ENCODE measurements at regions not wholly inside any gene's neighbourhood (a gene's known extent, or its start where the extent isn't known, plus 50 kb on each side); places are given as distances from the start of the nearest gene placed in this dataset.
"Not testable (repeated sequence)": the region's sequence is repeated elsewhere in the genome, so short reads cannot be mapped to it uniquely, and the experiment has no call there.

DNA sequence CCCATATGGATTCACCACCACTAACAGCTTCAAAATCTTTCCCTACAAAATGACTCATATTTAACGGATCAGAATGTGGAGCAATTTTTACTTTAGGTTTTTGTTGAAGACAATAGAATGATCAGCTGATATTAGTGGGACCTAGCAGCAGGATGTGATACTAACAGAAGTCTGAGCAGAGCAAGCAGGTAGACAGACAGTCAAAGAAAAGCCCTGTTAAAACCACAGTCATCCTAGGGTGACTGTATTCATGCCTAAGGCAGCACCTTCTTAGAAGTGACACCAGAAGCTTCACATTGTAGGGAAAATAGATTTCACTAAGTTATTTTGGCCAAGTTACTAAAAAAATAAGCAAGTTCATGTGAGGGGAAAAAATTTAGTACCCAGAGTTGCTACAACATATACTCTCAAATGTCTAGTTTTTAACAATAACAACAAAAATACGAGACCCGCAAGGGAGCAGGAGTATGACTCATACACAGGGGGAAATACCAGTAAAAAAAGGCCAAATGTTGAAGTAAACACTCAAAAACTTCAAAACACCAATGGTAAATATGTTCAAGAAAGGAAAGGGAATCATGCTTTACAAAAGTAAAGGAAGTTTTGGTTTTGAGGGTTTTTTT lies 590.9 kb downstream of the EPHA3 start:
- DNase-seq (ENCODE audit: insufficient read length) (no peak), FAIRE-seq (no peak)
- TF ChIP-seq POLR2AphosphoS5 (IDR thresholded peaks at IDR 0.05; ENCODE audit: low read depth, low read length) (no peak), POLR2A (IDR thresholded peaks at IDR 0.05; ENCODE audit: low read depth, low read length) (no peak), TAF1 (IDR thresholded peaks at IDR 0.05; ENCODE audit: borderline replicate concordance, low read depth, low read length) (no peak)

DNA sequence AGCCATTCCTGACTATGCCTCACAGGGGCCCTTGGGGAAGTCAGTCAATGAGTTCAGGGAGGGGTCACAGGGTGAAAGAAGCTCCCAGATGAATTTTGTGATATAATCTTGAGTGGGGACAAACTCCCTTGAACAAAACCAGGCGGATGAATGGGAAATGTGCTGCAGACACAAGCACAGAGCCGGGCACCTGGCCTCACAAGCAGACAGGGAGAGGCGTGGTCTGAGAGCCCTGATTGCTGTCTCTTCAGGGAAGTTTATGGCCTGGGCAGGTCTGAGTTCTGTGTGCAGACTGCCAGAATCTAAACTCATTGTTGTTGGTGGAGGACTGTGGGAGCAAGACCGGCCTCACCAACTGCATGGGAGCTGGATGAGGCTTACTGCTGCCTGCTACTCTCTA lies 591.8 kb downstream of the EPHA3 start:
- TF ChIP-seq POLR2A (IDR thresholded peaks at IDR 0.05; ENCODE audit: low read depth, low read length) (no peak), POLR2AphosphoS5 (IDR thresholded peaks at IDR 0.05; ENCODE audit: low read depth, low read length) (no peak), TAF1 (IDR thresholded peaks at IDR 0.05; ENCODE audit: borderline replicate concordance, low read depth, low read length) (no peak)
- DNase-seq (ENCODE audit: insufficient read length) (no peak), FAIRE-seq (no peak)

DNA sequence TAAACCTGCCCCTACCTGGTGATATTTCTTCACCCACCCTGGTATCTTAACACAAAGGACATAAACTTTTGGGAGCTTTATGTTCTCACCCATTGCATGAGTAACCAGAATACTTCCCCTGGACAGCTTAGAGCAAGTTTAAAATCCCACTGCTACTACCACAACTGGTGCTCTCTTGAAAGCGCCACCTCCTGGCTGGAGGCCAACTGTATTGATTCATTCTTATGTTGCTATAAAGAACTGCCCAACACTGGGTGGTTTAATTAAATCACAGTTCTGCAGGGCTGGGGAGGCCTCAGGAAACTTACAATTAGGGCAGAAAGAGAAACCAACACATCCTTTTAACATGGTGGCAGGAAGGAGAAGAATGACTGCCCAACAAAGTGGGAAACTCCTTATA lies 592.4 kb downstream of the EPHA3 start:
- no peak for TF ChIP-seq TAF1 (IDR thresholded peaks at IDR 0.05; ENCODE audit: borderline replicate concordance, low read depth, low read length)
- TF ChIP-seq POLR2A (IDR thresholded peaks at IDR 0.05; ENCODE audit: low read depth, low read length): no peak
- no peak for TF ChIP-seq POLR2AphosphoS5 (IDR thresholded peaks at IDR 0.05; ENCODE audit: low read depth, low read length)
- no peak for FAIRE-seq
- no peak for DNase-seq (ENCODE audit: insufficient read length)

DNA sequence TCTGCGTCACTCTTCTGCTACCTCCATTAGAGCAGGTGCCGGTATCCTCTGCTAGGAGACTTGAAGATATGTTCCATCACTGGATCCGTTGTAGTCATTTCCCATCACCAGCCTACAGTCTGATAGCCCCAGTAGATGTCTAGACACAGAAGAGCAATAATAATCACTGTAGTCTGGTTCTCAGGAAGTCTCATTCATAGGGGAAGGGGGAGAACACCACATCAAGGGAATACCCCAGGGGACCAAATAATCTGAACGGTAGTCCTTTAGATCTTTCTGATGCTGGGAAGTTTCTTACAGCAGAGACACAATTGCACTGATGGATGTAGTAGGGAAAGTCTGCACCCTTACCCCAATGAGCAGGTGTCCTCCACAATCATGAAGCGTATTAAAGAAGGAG lies 595.0 kb downstream of the EPHA3 start:
- TF ChIP-seq POLR2AphosphoS5 (IDR thresholded peaks at IDR 0.05; ENCODE audit: low read depth, low read length) (no peak), TAF1 (IDR thresholded peaks at IDR 0.05; ENCODE audit: borderline replicate concordance, low read depth, low read length) (no peak), POLR2A (IDR thresholded peaks at IDR 0.05; ENCODE audit: low read depth, low read length) (no peak)
- FAIRE-seq (no peak), DNase-seq (ENCODE audit: insufficient read length) (no peak)

DNA sequence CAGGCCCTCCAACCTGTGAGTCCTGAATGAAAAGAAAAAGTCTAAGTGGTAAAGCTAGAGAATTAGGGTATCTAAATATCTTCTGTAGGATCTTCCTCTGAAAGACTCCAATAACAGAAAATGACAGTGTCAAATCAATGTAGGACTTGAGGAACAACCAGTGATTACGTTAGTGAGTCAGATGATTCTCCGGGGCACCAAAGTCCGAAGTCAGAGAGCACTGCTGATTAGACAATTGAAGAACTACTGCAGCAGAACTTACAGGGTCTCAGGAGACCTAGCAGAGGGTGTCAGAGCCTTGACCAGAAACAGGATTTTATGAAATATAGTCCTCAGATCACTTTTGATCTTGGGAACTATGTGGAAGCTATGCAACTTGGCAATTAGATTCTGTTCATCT lies 605.8 kb downstream of the EPHA3 start:
- FAIRE-seq: no peak
- no peak for DNase-seq (ENCODE audit: insufficient read length)
- no peak for TF ChIP-seq POLR2AphosphoS5 (IDR thresholded peaks at IDR 0.05; ENCODE audit: low read depth, low read length)
- TF ChIP-seq POLR2A (IDR thresholded peaks at IDR 0.05; ENCODE audit: low read depth, low read length): no peak
- TF ChIP-seq TAF1 (IDR thresholded peaks at IDR 0.05; ENCODE audit: borderline replicate concordance, low read depth, low read length): no peak

DNA sequence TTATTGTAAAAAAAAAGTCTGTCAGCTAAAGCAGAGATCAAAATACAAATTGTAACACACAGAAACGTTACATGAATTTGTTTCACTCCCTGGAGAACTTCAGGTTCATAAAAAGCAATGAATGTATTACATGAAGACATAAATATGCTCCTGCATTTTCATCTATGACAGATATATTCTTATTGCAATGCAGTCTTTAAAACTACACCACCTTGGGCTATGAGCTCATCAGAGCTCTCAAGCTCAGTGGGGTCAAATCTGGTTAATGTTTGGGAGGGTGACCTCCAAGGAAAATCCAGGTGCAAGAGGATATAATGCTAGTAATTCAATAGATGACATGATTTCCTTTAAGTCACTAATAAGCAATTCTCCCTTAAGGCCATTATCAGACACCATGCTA lies 606.8 kb downstream of the EPHA3 start:
- no peak for DNase-seq (ENCODE audit: insufficient read length)
- no peak for FAIRE-seq
- TF ChIP-seq POLR2AphosphoS5 (IDR thresholded peaks at IDR 0.05; ENCODE audit: low read depth, low read length) (no peak), POLR2A (IDR thresholded peaks at IDR 0.05; ENCODE audit: low read depth, low read length) (no peak), TAF1 (IDR thresholded peaks at IDR 0.05; ENCODE audit: borderline replicate concordance, low read depth, low read length) (no peak)

DNA sequence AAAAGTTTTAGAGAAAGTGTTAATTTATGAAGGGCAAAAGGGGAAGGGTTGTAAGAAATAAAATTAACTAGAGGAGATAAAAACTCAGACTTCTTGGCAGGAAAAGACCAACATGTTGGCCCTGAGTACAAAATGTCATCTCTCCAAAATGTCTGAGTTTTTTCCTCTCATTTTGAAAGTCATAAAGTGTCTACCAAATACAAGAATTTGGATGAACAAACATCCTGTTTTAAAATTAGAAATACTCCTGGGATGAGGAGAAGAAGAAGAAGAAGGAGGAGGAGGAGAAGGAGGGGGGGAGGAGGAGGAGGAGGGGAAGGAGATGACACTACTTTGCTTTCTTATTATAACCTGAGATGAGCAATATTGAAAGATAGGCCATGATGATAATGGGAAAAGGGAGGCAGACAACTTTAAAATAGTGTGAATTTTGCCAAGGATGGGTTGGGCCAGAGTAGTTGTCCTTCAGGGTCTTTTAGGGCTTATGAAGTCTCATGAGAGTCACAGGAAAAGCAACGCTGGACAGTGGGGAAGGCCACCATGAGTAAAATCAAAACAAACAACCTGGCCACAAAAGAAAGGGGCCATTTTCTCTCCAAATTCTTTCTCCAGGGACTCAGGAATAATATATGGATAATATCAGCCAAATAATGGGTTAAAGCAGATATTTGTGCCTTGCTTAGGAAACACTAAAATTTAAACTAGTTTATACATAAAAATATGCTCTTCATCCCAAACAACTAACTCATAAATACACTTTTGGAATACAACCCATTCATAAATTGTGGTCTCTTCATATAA lies 632.9 kb downstream of the EPHA3 start:
- no peak for TF ChIP-seq TAF1 (IDR thresholded peaks at IDR 0.05; ENCODE audit: borderline replicate concordance, low read depth, low read length)
- no peak for TF ChIP-seq POLR2AphosphoS5 (IDR thresholded peaks at IDR 0.05; ENCODE audit: low read depth, low read length)
- TF ChIP-seq POLR2A (IDR thresholded peaks at IDR 0.05; ENCODE audit: low read depth, low read length): no peak
- no peak for DNase-seq (ENCODE audit: insufficient read length)
- FAIRE-seq: no peak

DNA sequence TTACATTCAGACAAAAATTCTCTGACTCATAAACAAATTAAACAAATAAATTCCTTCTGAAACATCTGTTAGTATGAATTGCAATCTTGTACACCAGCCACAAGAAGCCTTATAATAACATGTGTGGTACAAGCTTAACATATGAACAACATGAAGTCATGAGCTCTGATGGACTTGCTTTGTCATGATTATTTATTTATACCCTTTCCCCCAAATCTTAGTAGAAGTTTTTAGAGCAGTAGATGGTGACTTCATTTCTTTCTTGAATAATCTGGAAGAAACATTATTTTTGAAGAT lies 633.4 kb downstream of the EPHA3 start:
- no peak for FAIRE-seq
- no peak for DNase-seq (ENCODE audit: insufficient read length)
- TF ChIP-seq POLR2AphosphoS5 (IDR thresholded peaks at IDR 0.05; ENCODE audit: low read depth, low read length) (no peak), TAF1 (IDR thresholded peaks at IDR 0.05; ENCODE audit: borderline replicate concordance, low read depth, low read length) (no peak), POLR2A (IDR thresholded peaks at IDR 0.05; ENCODE audit: low read depth, low read length) (no peak)

DNA sequence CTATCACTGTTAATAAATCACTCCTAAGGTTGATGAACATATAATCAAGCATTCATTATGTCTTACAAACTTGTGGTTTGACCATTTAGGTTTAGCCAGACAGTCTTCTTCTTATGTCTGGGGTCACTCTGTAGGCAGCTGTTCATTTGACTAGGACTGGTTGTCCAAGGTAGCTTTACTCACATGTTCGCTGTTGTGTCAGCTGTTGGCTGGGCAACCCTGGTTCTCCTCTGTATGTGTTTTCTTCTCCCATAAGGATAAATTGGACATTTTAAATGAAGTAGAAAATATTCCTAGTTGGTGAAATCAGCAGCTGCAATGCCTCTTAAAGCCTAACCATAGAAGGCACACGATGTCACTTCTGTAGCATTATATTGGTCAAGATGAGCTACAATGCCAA lies 635.1 kb downstream of the EPHA3 start:
- DNase-seq (ENCODE audit: insufficient read length) (no peak), FAIRE-seq (no peak)
- TF ChIP-seq POLR2A (IDR thresholded peaks at IDR 0.05; ENCODE audit: low read depth, low read length) (no peak), TAF1 (IDR thresholded peaks at IDR 0.05; ENCODE audit: borderline replicate concordance, low read depth, low read length) (no peak), POLR2AphosphoS5 (IDR thresholded peaks at IDR 0.05; ENCODE audit: low read depth, low read length) (no peak)

DNA sequence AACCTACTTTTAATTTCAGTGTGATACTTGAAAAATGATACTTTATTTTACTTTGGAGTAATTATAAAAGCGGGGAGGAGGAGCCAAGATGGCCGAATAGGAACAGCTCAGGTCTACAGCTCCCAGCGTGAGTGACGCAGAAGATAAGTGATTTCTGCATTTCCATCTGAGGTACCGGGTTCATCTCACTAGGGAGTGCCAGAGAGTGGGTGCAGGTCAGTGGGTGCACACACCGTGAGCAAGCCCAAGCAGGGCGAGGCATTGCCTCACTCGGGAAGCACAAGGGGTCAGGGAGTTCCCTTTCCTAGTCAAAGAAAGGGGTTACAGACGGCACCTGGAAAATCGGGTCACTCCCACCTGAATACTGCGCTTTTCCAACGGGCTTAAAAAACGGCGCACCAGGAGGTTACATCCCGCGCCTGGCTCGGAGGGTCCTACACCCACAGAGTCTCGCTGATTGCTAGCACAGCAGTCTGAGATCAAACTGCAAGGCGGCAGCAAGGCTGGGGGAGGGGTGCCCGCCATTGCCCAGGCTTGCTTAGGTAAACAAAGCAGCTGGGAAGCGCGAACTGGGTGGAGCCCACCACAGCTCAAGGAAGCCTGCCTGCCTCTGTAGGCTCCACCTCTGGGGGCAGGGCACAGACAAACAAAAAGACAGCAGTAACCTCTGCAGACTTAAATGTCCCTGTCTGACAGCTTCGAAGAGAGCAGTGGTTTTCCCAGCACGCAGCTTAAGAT lies 640.3 kb downstream of the EPHA3 start:
- not testable (repeated sequence) for DNase-seq (ENCODE audit: insufficient read length)

DNA sequence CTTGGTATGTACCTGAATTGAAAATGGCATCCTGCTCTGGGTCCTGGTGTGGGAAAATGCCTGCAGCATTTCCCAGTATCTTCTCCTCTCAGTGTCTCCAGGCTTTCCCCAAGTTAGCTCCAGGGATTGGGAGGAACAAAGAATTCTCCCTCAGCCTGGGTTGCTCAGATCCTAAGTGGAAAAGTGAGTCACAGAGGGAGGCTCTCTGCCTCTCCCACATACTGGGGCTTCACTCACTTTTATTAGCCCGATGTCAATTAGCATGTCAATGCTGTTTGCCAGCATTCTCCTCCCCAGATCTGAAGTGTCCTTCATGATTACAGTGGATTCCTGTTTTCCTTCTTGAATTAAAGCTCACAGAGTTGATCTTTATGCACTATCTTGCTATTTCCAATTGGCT lies 655.0 kb downstream of the EPHA3 start:
- no peak for TF ChIP-seq POLR2AphosphoS5 (IDR thresholded peaks at IDR 0.05; ENCODE audit: low read depth, low read length)
- TF ChIP-seq POLR2A (IDR thresholded peaks at IDR 0.05; ENCODE audit: low read depth, low read length): no peak
- no peak for TF ChIP-seq TAF1 (IDR thresholded peaks at IDR 0.05; ENCODE audit: borderline replicate concordance, low read depth, low read length)
- no peak for FAIRE-seq
- DNase-seq (ENCODE audit: insufficient read length): no peak

More for the DNA sequence above, 640.3 kb downstream of the EPHA3 start:
- not testable (repeated sequence) for FAIRE-seq

Measured in GM12892 (cell line).